Ovary (tissue), 7 donors: ENCODE measurements at regions not wholly inside any gene's neighbourhood (a gene's known extent, or its start where the extent isn't known, plus 50 kb on each side); places are given as distances from the start of the nearest gene placed in this dataset.

Experiments
- DNase-seq, 5 donors: peaks; one replicate each; pipeline ENCODE4 v3.0.0-alpha.2; 2019 to 2020
- H3K27ac ChIP-seq, 2 donors: fragments of 200-600 bp; one replicate each; pipeline versions ENCODE4 v1.5.1 to v1.8.0; 2019 to 2022
- H3K27me3 ChIP-seq: fragments of 200-600 bp; one replicate; pipeline ENCODE4 v1.8.0; 2022
- H3K36me3 ChIP-seq: fragments of 200-600 bp; sonication (generic); one replicate; pipeline ENCODE4 v1.5.1; 2019
- H3K4me1 ChIP-seq: one replicate; pipeline ENCODE4 v1.8.1; 2013; ENCODE audit warnings: mild to moderate bottlenecking, moderate library complexity; ENCODE audit not compliant: insufficient read depth
- H3K4me3 ChIP-seq: fragments of 200-600 bp; sonication (generic); one replicate; pipeline ENCODE4 v1.5.1; 2017
- H3K9me3 ChIP-seq, 2 donors: fragments of 200-600 bp in 1 of 2; sonication (generic) in 1 of 2; one replicate each; pipeline versions ENCODE4 v1.5.1 to v1.8.1; 2013 to 2019; ENCODE audit warnings: mild to moderate bottlenecking in 1 of 2, moderate library complexity in 1 of 2
- CTCF ChIP-seq, 3 donors: fragments of 450-650 bp in 2 of 3; fragments of 200-600 bp in 1 of 3; IDR thresholded peaks; one replicate each; pipeline versions ENCODE4 v1.5.1 to v1.8.0; 2016 to 2022; ENCODE audit warnings: antibody characterized with exemption in 3 of 3, mild to moderate bottlenecking in 1 of 3
- EP300 ChIP-seq: sonication (generic); formaldehyde crosslinking; IDR thresholded peaks from one replicate; pipeline ENCODE4 v1.6.1; 2017; ENCODE audit warnings: antibody characterized with exemption
- POLR2A ChIP-seq: fragments of 450-650 bp; IDR thresholded peaks from one replicate; pipeline ENCODE4 v1.6.1; 2017; ENCODE audit warnings: antibody characterized with exemption, mild to moderate bottlenecking, moderate library complexity
- WGBS, 3 donors: extraction: QIAGEN DNeasy Blood & Tissue Kit in 1 of 3; methylation state at CpG; one replicate each; pipeline versions ENCODE4 v1.1.5 to v1.1.7; 2013 to 2017; 5-methylcytosine and 5-hydroxymethylcytosine counted together
- intact Hi-C, 4 donors: fragments of 100-400 bp; cut with DNase I; formaldehyde crosslinking; loops; one replicate each; pipeline versions ENCODE4 v1.11.0 to v1.15.1; 2022 to 2023
- donor health status: DM: no; HTN: no; CAD: no; lungs with moderate emphysema.
- donor health status: DM: no; HTN: no; CAD: no.
- donor health status: Bipolar disorder and iron deficiency.
- donor health status: DM: no; HTN: no; CAD: no.
- donor health status: DM: yes; HTN: yes; CAD: no.

GRCh38 chr13:22821589-22821988, 359.2 kb upstream of the SGCG start:
- Histone ChIP-seq H3K9me3 (no peaks in the 10 kb centered on the region), H3K27ac (no peak overlapping the region), H3K4me3 (no peak overlapping the region), H3K4me1 (no peaks in the 10 kb centered on the region), H3K36me3 (no peaks in the 10 kb centered on the region), H3K27me3 (no peaks in the 10 kb centered on the region)
- no peak for DNase-seq
- TF ChIP-seq CTCF (IDR thresholded peaks at IDR 0.05), result no peak
- WGBS, 3 donors, result 88 to 92% (median 91%) methylated on average over 2 of the region's 2 CpGs
- intact Hi-C loops, result no loop called here

- WGBS, 3 donors, result 72 to 93% (median 81%) methylated on average over 1 of the region's 1 CpG
- H3K9me3 ChIP-seq, result no peaks in the 10 kb centered on the region
- no peak for DNase-seq
- no peaks in the 10 kb centered on the region for H3K27me3 ChIP-seq
- no peak overlapping the region for H3K27ac ChIP-seq
- H3K36me3 ChIP-seq, result no peaks in the 10 kb centered on the region
- H3K4me3 ChIP-seq, result no peak overlapping the region
- no peak for TF ChIP-seq EP300
- TF ChIP-seq CTCF (IDR thresholded peaks at IDR 0.05), result no peak
- no peak for TF ChIP-seq POLR2A
- intact Hi-C loops, result no loop called here
- no peaks in the 10 kb centered on the region for H3K4me1 ChIP-seq
Measured at GRCh38 chr13:22825186-22825585, 355.6 kb upstream of the SGCG start.

- 86 to 95% (median 89%) methylated on average over 2 of the region's 2 CpGs for WGBS, 3 donors
- Histone ChIP-seq H3K4me3 (no peak overlapping the region), H3K27ac (no peak overlapping the region), H3K4me1 (no peaks in the 10 kb centered on the region), H3K9me3 (no peaks in the 10 kb centered on the region), H3K36me3 (no peaks in the 10 kb centered on the region), H3K27me3 (no peaks in the 10 kb centered on the region)
- intact Hi-C loops, result no loop called here
- no peak for TF ChIP-seq POLR2A
- TF ChIP-seq CTCF (IDR thresholded peaks at IDR 0.05), result no peak
- no peak for TF ChIP-seq EP300
- DNase-seq, result no peak
Measured at GRCh38 chr13:22828081-22828480, 352.7 kb upstream of the SGCG start.

- no peaks in the 10 kb centered on the region for H3K27me3 ChIP-seq
- no peak for TF ChIP-seq POLR2A
- TF ChIP-seq EP300, result no peak
- TF ChIP-seq CTCF (IDR thresholded peaks at IDR 0.05), result no peak
- no peak overlapping the region for H3K4me3 ChIP-seq
- H3K36me3 ChIP-seq, result no peaks in the 10 kb centered on the region
- intact Hi-C loops, result no loop called here
- DNase-seq, result no peak
- 59 to 82% (median 77%) methylated on average over 2 of the region's 2 CpGs for WGBS, 3 donors
- no peak overlapping the region for H3K27ac ChIP-seq
- H3K4me1 ChIP-seq, result no peaks in the 10 kb centered on the region
- no peaks in the 10 kb centered on the region for H3K9me3 ChIP-seq
Measured at GRCh38 chr13:22836475-22836874, 344.3 kb upstream of the SGCG start.
